ENCODE measurements at regions not wholly inside any gene's neighbourhood (a gene's known extent, or its start where the extent isn't known, plus 50 kb on each side); places are given as distances from the start of the nearest gene placed in this dataset.
A peak's percentile ranks its signal among the peaks of the same experiment; 100 is the strongest.

DNA sequence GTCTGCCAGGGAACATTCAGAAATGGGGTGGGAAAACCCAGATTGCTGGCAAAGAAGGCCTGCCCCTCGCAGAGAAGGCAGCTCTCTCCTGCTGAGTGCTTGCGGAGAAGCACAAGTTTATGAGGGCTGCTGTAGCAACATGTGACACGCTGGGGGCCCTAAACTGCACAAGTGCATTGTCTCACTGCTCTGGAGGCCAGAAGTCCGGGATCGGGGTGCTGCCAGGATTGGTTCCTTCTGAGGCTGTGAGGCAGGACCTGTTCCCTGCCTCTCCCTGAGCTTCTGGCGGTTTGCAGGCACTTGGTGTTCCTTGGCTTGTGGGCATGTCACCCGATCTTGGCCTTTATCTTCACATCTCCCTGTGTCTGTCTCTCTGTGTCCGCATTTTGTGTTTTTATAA, 75.6 kb upstream of the NEURL1B start:
- TF ChIP-seq, protein P1, sequence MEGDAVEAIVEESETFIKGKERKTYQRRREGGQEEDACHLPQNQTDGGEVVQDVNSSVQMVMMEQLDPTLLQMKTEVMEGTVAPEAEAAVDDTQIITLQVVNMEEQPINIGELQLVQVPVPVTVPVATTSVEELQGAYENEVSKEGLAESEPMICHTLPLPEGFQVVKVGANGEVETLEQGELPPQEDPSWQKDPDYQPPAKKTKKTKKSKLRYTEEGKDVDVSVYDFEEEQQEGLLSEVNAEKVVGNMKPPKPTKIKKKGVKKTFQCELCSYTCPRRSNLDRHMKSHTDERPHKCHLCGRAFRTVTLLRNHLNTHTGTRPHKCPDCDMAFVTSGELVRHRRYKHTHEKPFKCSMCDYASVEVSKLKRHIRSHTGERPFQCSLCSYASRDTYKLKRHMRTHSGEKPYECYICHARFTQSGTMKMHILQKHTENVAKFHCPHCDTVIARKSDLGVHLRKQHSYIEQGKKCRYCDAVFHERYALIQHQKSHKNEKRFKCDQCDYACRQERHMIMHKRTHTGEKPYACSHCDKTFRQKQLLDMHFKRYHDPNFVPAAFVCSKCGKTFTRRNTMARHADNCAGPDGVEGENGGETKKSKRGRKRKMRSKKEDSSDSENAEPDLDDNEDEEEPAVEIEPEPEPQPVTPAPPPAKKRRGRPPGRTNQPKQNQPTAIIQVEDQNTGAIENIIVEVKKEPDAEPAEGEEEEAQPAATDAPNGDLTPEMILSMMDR (IDR thresholded peaks at IDR 0.05; ENCODE audit: poor library complexity): no peak
- TF ChIP-seq EZH2phosphoT487 (IDR thresholded peaks at IDR 0.05; ENCODE audit: low read depth, severe bottlenecking, unreplicated experiment): no peak
- TF ChIP-seq EZH2 (IDR thresholded peaks at IDR 0.05; ENCODE audit: borderline replicate concordance): no peak
- Histone ChIP-seq H3K4me2 (no peak overlapping the region), H2AFZ (no peak overlapping the region), H4K20me1 (ENCODE audit: insufficient read depth, poor library complexity, severe bottlenecking) (no peaks in the 10 kb centered on the region), H3K4me3 (no peak overlapping the region), H3K9me2 (replicated peaks; ENCODE audit: insufficient read depth) (no peaks in the 10 kb centered on the region), H3K27me3 (no peaks in the 10 kb centered on the region), H3K4me1 (ENCODE audit: insufficient read depth) (peaks cover 7% of the 10 kb centered on the region), H3K36me3 (replicated peaks; ENCODE audit: insufficient read depth, low read depth) (no peaks in the 10 kb centered on the region), H3K27ac (peak overlapping the region; percentile 56), H3K9me3 (ENCODE audit: low read depth) (no peaks in the 10 kb centered on the region), H3K79me2 (no peaks in the 10 kb centered on the region)
- peak; percentile 63 for DNase-seq (ENCODE audit: low spot score)
- 78% methylated on average over 8 of the region's 8 CpGs for WGBS (ENCODE audit: low lambda C conversion rate, missing lambda C conversion rate)

DNA sequence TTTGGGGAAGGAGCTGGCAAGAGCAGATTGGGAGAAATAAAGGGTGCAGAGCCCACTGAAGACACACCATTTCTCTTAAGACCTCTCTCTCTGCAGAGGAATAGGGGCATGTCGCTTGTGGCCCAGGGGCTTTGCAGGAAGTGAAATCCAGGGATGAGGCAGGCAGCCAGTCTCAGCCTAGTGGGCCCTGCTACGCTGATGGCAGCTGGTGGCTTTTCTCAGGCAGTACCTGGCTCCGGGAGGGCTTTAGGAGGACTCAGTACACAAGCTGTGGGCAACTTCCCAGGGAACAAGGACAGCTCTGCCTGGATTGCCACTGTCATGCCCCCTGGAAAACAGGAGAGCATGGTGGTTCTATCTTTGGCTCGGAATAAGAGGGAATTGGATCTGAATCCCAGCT, 76.2 kb upstream of the NEURL1B start:
- 76% methylated on average over 3 of the region's 4 CpGs for WGBS (ENCODE audit: low lambda C conversion rate, missing lambda C conversion rate)
- no peak for TF ChIP-seq EZH2phosphoT487 (IDR thresholded peaks at IDR 0.05; ENCODE audit: low read depth, severe bottlenecking, unreplicated experiment)
- TF ChIP-seq EZH2 (IDR thresholded peaks at IDR 0.05; ENCODE audit: borderline replicate concordance): no peak
- TF ChIP-seq, protein P1 (IDR thresholded peaks at IDR 0.05; ENCODE audit: poor library complexity): no peak
- H2AFZ ChIP-seq: no peak overlapping the region
- peak overlapping the region; percentile 56 for H3K27ac ChIP-seq
- H3K36me3 ChIP-seq (replicated peaks; ENCODE audit: insufficient read depth, low read depth): no peaks in the 10 kb centered on the region
- H3K9me2 ChIP-seq (replicated peaks; ENCODE audit: insufficient read depth): no peaks in the 10 kb centered on the region
- no peaks in the 10 kb centered on the region for H4K20me1 ChIP-seq (ENCODE audit: insufficient read depth, poor library complexity, severe bottlenecking)
- no peaks in the 10 kb centered on the region for H3K79me2 ChIP-seq
- no peak for DNase-seq (ENCODE audit: low spot score)
- peaks cover 7% of the 10 kb centered on the region for H3K4me1 ChIP-seq (ENCODE audit: insufficient read depth)
- no peaks in the 10 kb centered on the region for H3K9me3 ChIP-seq (ENCODE audit: low read depth)
- H3K4me2 ChIP-seq: no peak overlapping the region
- no peak overlapping the region for H3K4me3 ChIP-seq
- H3K27me3 ChIP-seq: no peaks in the 10 kb centered on the region

DNA sequence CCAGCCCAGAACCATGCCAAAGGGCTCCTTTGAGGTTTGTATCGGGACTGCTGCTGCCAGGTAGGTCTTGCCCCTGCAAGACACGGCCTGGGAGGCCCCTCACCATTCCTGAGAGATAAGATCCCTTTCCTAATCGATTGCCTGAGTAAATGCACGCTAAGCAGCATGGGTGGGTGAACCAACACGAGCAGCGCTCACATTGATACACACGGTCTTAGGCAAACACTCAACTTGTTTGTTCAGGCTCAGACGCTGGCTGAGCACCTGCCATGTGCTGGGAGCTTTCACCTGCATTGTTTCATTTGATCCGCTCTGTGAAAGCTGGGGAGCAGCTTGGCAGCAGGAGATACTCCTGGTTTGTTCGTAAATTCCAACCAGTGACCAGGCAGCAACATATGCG, 76.9 kb upstream of the NEURL1B start:
- peak; percentile 54 for DNase-seq (ENCODE audit: low spot score)
- H3K4me1 ChIP-seq (ENCODE audit: insufficient read depth): peaks cover 7% of the 10 kb centered on the region
- TF ChIP-seq, protein P1 (IDR thresholded peaks at IDR 0.05; ENCODE audit: poor library complexity): no peak
- no peak for TF ChIP-seq EZH2phosphoT487 (IDR thresholded peaks at IDR 0.05; ENCODE audit: low read depth, severe bottlenecking, unreplicated experiment)
- no peak for TF ChIP-seq EZH2 (IDR thresholded peaks at IDR 0.05; ENCODE audit: borderline replicate concordance)
- H3K4me3 ChIP-seq: no peak overlapping the region
- no peaks in the 10 kb centered on the region for H3K27me3 ChIP-seq
- no peak overlapping the region for H2AFZ ChIP-seq
- H3K36me3 ChIP-seq (replicated peaks; ENCODE audit: insufficient read depth, low read depth): no peaks in the 10 kb centered on the region
- H3K9me2 ChIP-seq (replicated peaks; ENCODE audit: insufficient read depth): no peaks in the 10 kb centered on the region
- H4K20me1 ChIP-seq (ENCODE audit: insufficient read depth, poor library complexity, severe bottlenecking): no peaks in the 10 kb centered on the region
- H3K4me2 ChIP-seq: peak overlapping the region; percentile 31
- 38% methylated on average over 11 of the region's 11 CpGs for WGBS (ENCODE audit: low lambda C conversion rate, missing lambda C conversion rate)
- no peaks in the 10 kb centered on the region for H3K9me3 ChIP-seq (ENCODE audit: low read depth)
- no peak overlapping the region for H3K27ac ChIP-seq
- H3K79me2 ChIP-seq: no peaks in the 10 kb centered on the region

DNA sequence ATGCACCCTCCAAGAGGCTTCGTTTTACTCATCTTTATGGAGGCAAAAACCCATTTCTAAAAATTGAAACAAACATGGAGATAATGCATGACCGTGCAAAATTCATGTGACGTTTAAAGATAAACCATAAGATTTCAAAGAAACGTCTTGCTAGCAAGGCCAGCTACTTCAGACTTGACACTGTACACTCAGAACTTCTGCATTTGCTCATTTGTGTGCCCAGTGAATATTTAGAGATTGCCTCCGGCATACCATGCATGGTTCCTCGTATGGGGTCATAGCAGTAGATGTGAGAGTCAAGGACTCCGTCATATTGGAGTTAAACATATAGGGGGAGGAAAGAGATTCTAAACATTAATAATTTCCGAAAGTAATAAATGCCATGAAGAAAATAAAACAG, 78.6 kb upstream of the NEURL1B start:
- TF ChIP-seq, protein P1 (IDR thresholded peaks at IDR 0.05; ENCODE audit: poor library complexity): no peak
- TF ChIP-seq EZH2 (IDR thresholded peaks at IDR 0.05; ENCODE audit: borderline replicate concordance) (no peak), EZH2phosphoT487 (IDR thresholded peaks at IDR 0.05; ENCODE audit: low read depth, severe bottlenecking, unreplicated experiment) (no peak)
- Histone ChIP-seq H2AFZ (no peak overlapping the region), H3K9me2 (replicated peaks; ENCODE audit: insufficient read depth) (no peaks in the 10 kb centered on the region), H3K4me2 (no peak overlapping the region), H3K4me3 (no peak overlapping the region), H3K36me3 (replicated peaks; ENCODE audit: insufficient read depth, low read depth) (no peaks in the 10 kb centered on the region), H3K4me1 (ENCODE audit: insufficient read depth) (peaks cover 10% of the 10 kb centered on the region), H3K27ac (no peak overlapping the region), H4K20me1 (ENCODE audit: insufficient read depth, poor library complexity, severe bottlenecking) (no peaks in the 10 kb centered on the region), H3K79me2 (no peaks in the 10 kb centered on the region), H3K9me3 (ENCODE audit: low read depth) (no peaks in the 10 kb centered on the region), H3K27me3 (no peaks in the 10 kb centered on the region)
- whole genome bisulfite sequencing (ENCODE audit: low lambda C conversion rate, missing lambda C conversion rate): 75% methylated on average over 8 of the region's 8 CpGs
- no peak for DNase-seq (ENCODE audit: low spot score)
